GM23248 (cell line): ENCODE measurements at regions not wholly inside any gene's neighbourhood (a gene's known extent, or its start where the extent isn't known, plus 50 kb on each side); places are given as distances from the start of the nearest gene placed in this dataset.

Experiments
- EZH2 ChIP-seq: fragments of 200-600 bp; sonication (generic); IDR thresholded peaks from 2 replicates; pipeline ENCODE4 v1.6.1; 2018; ENCODE audit warnings: antibody characterized with exemption, mild to moderate bottlenecking; ENCODE audit not compliant: insufficient read depth, poor library complexity, severe bottlenecking
- EZH2phosphoT487 ChIP-seq: fragments of 200-600 bp; sonication (generic); IDR thresholded peaks from 2 replicates; pipeline ENCODE4 v1.6.1; 2018; ENCODE audit warnings: antibody characterized with exemption, moderate library complexity, mild to moderate bottlenecking, low read depth; ENCODE audit not compliant: insufficient read depth

DNA sequence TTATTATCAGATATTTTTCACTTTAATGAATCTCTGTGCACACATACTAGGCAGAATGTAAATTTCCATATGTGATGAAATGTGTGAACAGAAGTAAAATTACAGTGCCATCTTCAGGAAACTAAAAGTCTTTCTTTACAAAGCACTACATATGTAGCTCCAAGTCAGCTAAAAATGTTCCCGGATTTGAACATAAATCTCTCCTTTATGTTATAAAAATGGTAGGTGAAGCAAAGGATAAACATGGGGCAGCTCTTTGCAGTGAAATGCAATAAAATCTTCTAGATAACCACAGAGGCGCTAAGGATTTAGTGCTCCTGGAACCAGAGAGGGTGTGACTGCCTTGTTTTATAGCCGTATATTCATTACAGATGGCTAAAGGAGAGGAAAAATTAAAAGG, 104.9 kb upstream of the C7orf33 start:
- no peak for TF ChIP-seq EZH2
- no peak for TF ChIP-seq EZH2phosphoT487
